SU-DHL-6 (cell line): ENCODE measurements at regions not wholly inside any gene's neighbourhood (a gene's known extent, or its start where the extent isn't known, plus 50 kb on each side); places are given as distances from the start of the nearest gene placed in this dataset.

Experiments used
- CTCF ChIP-seq: fragments of 200-600 bp; sonication (generic); IDR thresholded peaks from one replicate; pipeline ENCODE4 v1.5.1; 2017; ENCODE audit warnings: antibody characterized with exemption, mild to moderate bottlenecking, low read length, moderate library complexity; ENCODE audit not compliant: insufficient read depth, poor library complexity, severe bottlenecking
- EZH2phosphoT487 ChIP-seq: fragments of 200-600 bp; sonication (generic), shearing (Covaris generic); conservative IDR thresholded peaks from 2 replicates; pipeline ENCODE4 v1.6.1; 2018; ENCODE audit warnings: mild to moderate bottlenecking, antibody characterized with exemption, low read length, moderate library complexity, mixed read lengths

- no peak for TF ChIP-seq CTCF
- TF ChIP-seq EZH2phosphoT487, result no peak
Measured at GRCh38 chr1:30375156-30375555, 348.2 kb downstream of the MATN1 start.
